Endodermal cell (in vitro differentiated cells): ENCODE measurements at regions not wholly inside any gene's neighbourhood (a gene's known extent, or its start where the extent isn't known, plus 50 kb on each side); places are given as distances from the start of the nearest gene placed in this dataset.

Experiments
- DNase-seq: peaks from one replicate; pipeline ENCODE4 v3.0.0-alpha.2; 2017
- H3K27ac ChIP-seq: 2 replicates; pipeline ENCODE4 v1.5.1; 2013; ENCODE audit warnings: mild to moderate bottlenecking, low read depth, low read length, moderate library complexity
- H3K27me3 ChIP-seq: 2 replicates; pipeline ENCODE4 v1.6.1; 2013; ENCODE audit warnings: mild to moderate bottlenecking, low read length, moderate library complexity; ENCODE audit not compliant: insufficient read depth, control insufficient read depth, poor library complexity, severe bottlenecking
- H3K36me3 ChIP-seq: 2 replicates; pipeline ENCODE4 v1.7.0; 2013; ENCODE audit warnings: mild to moderate bottlenecking, low read length, moderate library complexity; ENCODE audit not compliant: control insufficient read depth, insufficient read depth
- H3K4me1 ChIP-seq: one replicate; pipeline ENCODE4 v1.7.0; 2013; ENCODE audit warnings: low read length; ENCODE audit not compliant: control insufficient read depth, insufficient read depth
- H3K4me3 ChIP-seq: 2 replicates; pipeline ENCODE4 v1.5.1; 2013; ENCODE audit warnings: mild to moderate bottlenecking, low read length, moderate library complexity
- H3K9ac ChIP-seq: 2 replicates; pipeline ENCODE4 v1.6.1; 2013; ENCODE audit warnings: mild to moderate bottlenecking, low read length, moderate library complexity; ENCODE audit not compliant: poor library complexity, severe bottlenecking; ENCODE audit errors: extremely low read depth
- H3K9me3 ChIP-seq: 2 replicates; pipeline ENCODE4 v1.6.1; 2013; ENCODE audit warnings: mild to moderate bottlenecking, low read length, moderate library complexity; ENCODE audit not compliant: control insufficient read depth
- H3K27ac Mint-ChIP-seq: 2 replicates; pipeline ENCODE4 v1.8.0; 2020; ENCODE audit warnings: mixed read lengths
- H3K27me3 Mint-ChIP-seq: 2 replicates; pipeline ENCODE4 v1.8.0; 2021; ENCODE audit warnings: mild to moderate bottlenecking, mixed read lengths; ENCODE audit not compliant: insufficient read depth
- H3K36me3 Mint-ChIP-seq: 2 replicates; pipeline ENCODE4 v1.8.0; 2020; ENCODE audit warnings: low read depth, mixed read lengths
- H3K4me1 Mint-ChIP-seq: 2 replicates; pipeline ENCODE4 v1.8.0; 2020; ENCODE audit warnings: mixed read lengths
- H3K4me3 Mint-ChIP-seq: 2 replicates; pipeline ENCODE4 v1.8.0; 2020; ENCODE audit warnings: mild to moderate bottlenecking, moderate library complexity, mixed read lengths
- H3K9me3 Mint-ChIP-seq: 2 replicates; pipeline ENCODE4 v1.8.0; 2020; ENCODE audit warnings: mild to moderate bottlenecking, mixed read lengths
- WGBS, 2 experiments: methylation state at CpG; one replicate each; pipeline versions ENCODE4 v1.1.5 to v1.1.7; 2013; ENCODE audit warnings: missing lambda C conversion rate in 2 of 2, mixed read lengths in 1 of 2; ENCODE audit not compliant: insufficient coverage in 1 of 2, insufficient read length in 1 of 2; 5-methylcytosine and 5-hydroxymethylcytosine counted together
- TF ChIP-seq, protein P1 (sequence below): fragments of 200-600 bp; sonication (generic); conservative IDR thresholded peaks from 2 replicates; pipeline ENCODE4 v1.5.0; 2021; ENCODE audit warnings: antibody characterized with exemption, mild to moderate bottlenecking

DNA sequence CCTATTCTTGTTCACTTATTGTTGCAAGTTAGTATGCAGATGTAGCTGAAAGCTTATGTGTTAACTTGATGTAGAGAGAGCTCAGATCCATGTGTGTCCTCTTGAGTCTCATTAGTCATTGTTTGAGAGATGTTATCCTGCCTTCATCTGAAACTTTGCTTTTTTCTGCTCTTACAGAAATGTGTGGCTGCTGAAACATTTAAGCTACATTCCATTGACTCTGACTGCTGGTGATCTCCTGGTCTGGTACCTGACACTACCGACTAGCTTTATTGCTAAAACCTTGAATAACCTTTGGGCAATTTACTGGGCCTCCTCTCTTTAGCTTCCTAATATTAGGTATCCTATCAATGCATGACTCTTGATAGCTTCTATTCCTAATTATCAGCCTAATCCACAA lies 705.6 kb upstream of the FOXG1 start:
- Histone ChIP-seq H3K4me1 (peaks cover 8% of the 10 kb centered on the region), H3K4me3 (no peak overlapping the region), H3K27ac (no peak overlapping the region), H3K27me3 (no peaks in the 10 kb centered on the region), H3K9ac (no peak overlapping the region), H3K36me3 (no peaks in the 10 kb centered on the region), H3K9me3 (no peaks in the 10 kb centered on the region)
- Mint-ChIP-seq H3K27me3 (no peaks in the 10 kb centered on the region), H3K27ac (no peak overlapping the region), H3K36me3 (peaks cover 2% of the 10 kb centered on the region), H3K4me1 (peaks cover 23% of the 10 kb centered on the region), H3K4me3 (no peak overlapping the region), H3K9me3 (peaks cover 4% of the 10 kb centered on the region)
- 83 to 90% methylated on average over 1 of the region's 1 CpG for WGBS, 2 experiments
- TF ChIP-seq, protein P1, sequence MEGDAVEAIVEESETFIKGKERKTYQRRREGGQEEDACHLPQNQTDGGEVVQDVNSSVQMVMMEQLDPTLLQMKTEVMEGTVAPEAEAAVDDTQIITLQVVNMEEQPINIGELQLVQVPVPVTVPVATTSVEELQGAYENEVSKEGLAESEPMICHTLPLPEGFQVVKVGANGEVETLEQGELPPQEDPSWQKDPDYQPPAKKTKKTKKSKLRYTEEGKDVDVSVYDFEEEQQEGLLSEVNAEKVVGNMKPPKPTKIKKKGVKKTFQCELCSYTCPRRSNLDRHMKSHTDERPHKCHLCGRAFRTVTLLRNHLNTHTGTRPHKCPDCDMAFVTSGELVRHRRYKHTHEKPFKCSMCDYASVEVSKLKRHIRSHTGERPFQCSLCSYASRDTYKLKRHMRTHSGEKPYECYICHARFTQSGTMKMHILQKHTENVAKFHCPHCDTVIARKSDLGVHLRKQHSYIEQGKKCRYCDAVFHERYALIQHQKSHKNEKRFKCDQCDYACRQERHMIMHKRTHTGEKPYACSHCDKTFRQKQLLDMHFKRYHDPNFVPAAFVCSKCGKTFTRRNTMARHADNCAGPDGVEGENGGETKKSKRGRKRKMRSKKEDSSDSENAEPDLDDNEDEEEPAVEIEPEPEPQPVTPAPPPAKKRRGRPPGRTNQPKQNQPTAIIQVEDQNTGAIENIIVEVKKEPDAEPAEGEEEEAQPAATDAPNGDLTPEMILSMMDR = no peak
- DNase-seq = no peak

DNA sequence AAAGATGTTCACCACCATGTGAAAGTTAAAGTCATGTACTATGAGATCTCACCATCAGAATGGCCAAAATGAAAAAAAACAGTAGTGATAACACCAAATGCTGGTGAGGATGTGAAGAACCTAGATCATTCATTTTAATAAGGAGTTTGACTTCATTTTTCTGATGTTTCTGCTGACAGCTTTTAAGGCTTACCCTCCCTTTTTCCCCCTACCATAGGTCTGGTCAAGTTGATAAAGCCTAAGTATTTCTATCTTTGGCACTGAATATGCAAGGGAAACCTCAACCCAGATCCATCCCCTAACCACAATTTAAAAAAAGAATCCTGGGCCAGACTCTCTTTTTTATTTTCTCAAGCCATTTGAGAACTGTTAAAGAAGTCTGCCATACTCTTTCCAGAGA lies 689.6 kb upstream of the FOXG1 start:
- Histone ChIP-seq H3K36me3 (no peaks in the 10 kb centered on the region), H3K9ac (no peak overlapping the region), H3K4me1 (no peaks in the 10 kb centered on the region), H3K27me3 (no peaks in the 10 kb centered on the region), H3K4me3 (no peak overlapping the region), H3K27ac (no peak overlapping the region), H3K9me3 (no peaks in the 10 kb centered on the region)
- Mint-ChIP-seq H3K4me3 (no peak overlapping the region), H3K27me3 (peaks cover 6% of the 10 kb centered on the region), H3K36me3 (peaks cover 9% of the 10 kb centered on the region), H3K4me1 (peaks cover 5% of the 10 kb centered on the region), H3K27ac (no peak overlapping the region), H3K9me3 (peaks cover 14% of the 10 kb centered on the region)
- no peak for DNase-seq
- TF ChIP-seq, protein P1 = no peak

DNA sequence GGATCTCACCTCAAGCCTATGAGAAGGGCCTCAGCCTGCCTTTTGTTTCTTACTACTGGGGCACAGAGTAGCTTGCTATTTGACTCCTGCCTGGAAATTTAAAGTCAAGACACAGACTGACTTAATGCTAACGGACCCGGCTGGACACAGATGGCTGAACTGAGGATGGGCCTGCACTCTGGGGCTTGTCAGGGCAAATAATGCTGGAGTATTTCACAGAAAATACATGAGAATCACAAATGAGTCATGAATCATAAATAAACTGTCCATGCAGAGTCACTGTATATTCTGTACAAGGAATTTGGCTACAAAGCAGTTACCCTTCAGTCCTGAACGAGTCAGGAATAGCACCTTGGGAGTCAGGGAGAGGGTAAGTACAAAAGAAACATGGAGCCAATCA lies 683.2 kb upstream of the FOXG1 start:
- Histone ChIP-seq H3K27ac (no peak overlapping the region), H3K9ac (no peak overlapping the region), H3K4me1 (peaks cover 10% of the 10 kb centered on the region), H3K9me3 (no peaks in the 10 kb centered on the region), H3K27me3 (peaks cover 12% of the 10 kb centered on the region), H3K36me3 (no peaks in the 10 kb centered on the region), H3K4me3 (no peak overlapping the region)
- 94 to 100% methylated on average over 3 of the region's 3 CpGs for WGBS, 2 experiments
- no peak overlapping the region for H3K4me3 Mint-ChIP-seq
- TF ChIP-seq, protein P1 = no peak
- H3K27ac Mint-ChIP-seq = no peak overlapping the region
- H3K27me3 Mint-ChIP-seq = peaks cover 36% of the 10 kb centered on the region
- no peak for DNase-seq
- H3K36me3 Mint-ChIP-seq = no peaks in the 10 kb centered on the region
- H3K4me1 Mint-ChIP-seq = peaks cover 38% of the 10 kb centered on the region
- no peaks in the 10 kb centered on the region for H3K9me3 Mint-ChIP-seq
